HCT116 (cell line): ENCODE measurements at regions not wholly inside any gene's neighbourhood (a gene's known extent, or its start where the extent isn't known, plus 50 kb on each side); places are given as distances from the start of the nearest gene placed in this dataset.

ENCODE experiments used
- ATAC-seq: fragments of 200-7000 bp; cut with Tn5 transposase; 2 replicates; pipeline ENCODE4 v1.9.1; 2020; ENCODE audit warnings: mild to moderate bottlenecking, moderate library complexity
- BruUV-seq: library from RNA; stranded (reverse); fragments of 400-500 nt; replicated peaks from 2 replicates; lab custom pipeline; 2021; lab: Mats Ljungman, UMichigan
- CTCF ChIA-PET: fragments of 300-600 bp; sonication (Branson Sonifier 250); formaldehyde crosslinking; loops from one replicate; lab custom pipeline; 2021; ENCODE audit warnings: antibody characterized with exemption; lab: Charles Lee
- POLR2A ChIA-PET: fragments of 300-600, 350-600 bp; sonication (Branson Sonifier 250); formaldehyde crosslinking; loops from one replicate; lab custom pipeline; 2021; ENCODE audit warnings: antibody characterized with exemption; lab: Charles Lee
- RAD21 ChIA-PET, 2 experiments: fragments of 300-600 bp; sonication (Branson Sonifier 250); formaldehyde crosslinking; loops; one replicate each; lab custom pipeline; 2023; ENCODE audit warnings: low total read pairs in 2 of 2; ENCODE audit not compliant: uncharacterized antibody in 2 of 2, unreplicated experiment in 2 of 2, low non-redundant PET in 1 of 2; lab: Charles Lee
- DNase-seq: peaks from one replicate; pipeline ENCODE4 v3.0.0-alpha.2; 2010; ENCODE audit warnings: low read depth, low spot score
- H2AFZ ChIP-seq: fragments of 200-600 bp; shearing (Covaris generic), sonication (generic); 2 replicates; pipeline ENCODE4 v1.6.1; 2017; ENCODE audit warnings: low read depth, mixed run types, mixed read lengths, antibody characterized with exemption, low read length; ENCODE audit not compliant: poor library complexity, severe bottlenecking
- H3K27ac ChIP-seq: 2 replicates; pipeline ENCODE4 v1.5.1; 2012; ENCODE audit warnings: low read depth, low read length
- H3K27me3 ChIP-seq: fragments of 200-600 bp; sonication (generic); 2 replicates; pipeline ENCODE4 v1.6.1; 2016; ENCODE audit warnings: mixed run types, low read length, mixed read lengths; ENCODE audit not compliant: insufficient read depth
- H3K36me3 ChIP-seq, 2 experiments: fragments of 200-500 bp in 1 of 2; fragments of 200-600 bp in 1 of 2; sonication (Bioruptor generic) in 1 of 2; sonication (generic) in 1 of 2; 2 replicates each; pipeline versions ENCODE4 v1.5.1 to v1.6.1; 2014 to 2016; ENCODE audit warnings: low read length in 2 of 2, inconsistent platforms in 1 of 2, mixed read lengths in 1 of 2, mixed run types in 1 of 2; ENCODE audit not compliant: insufficient read depth in 2 of 2, control insufficient read depth in 1 of 2
- H3K4me1 ChIP-seq, 2 experiments: fragments of 200-600 bp in 1 of 2; sonication (generic) in 1 of 2; 2 replicates each; pipeline versions ENCODE4 v1.5.1 to v1.6.1; 2012 to 2017; ENCODE audit warnings: low read length in 2 of 2, inconsistent platforms in 1 of 2, mild to moderate bottlenecking in 1 of 2, mixed read lengths in 1 of 2, mixed run types in 1 of 2, moderate library complexity in 1 of 2; ENCODE audit not compliant: insufficient read depth in 2 of 2, control insufficient read depth in 1 of 2
- H3K4me2 ChIP-seq: fragments of 200-600 bp; sonication (generic); 2 replicates; pipeline ENCODE4 v1.6.1; 2017; ENCODE audit warnings: mixed run types, low read length, mixed read lengths
- H3K4me3 ChIP-seq, 2 experiments: fragments of 200-600 bp in 1 of 2; sonication (generic) in 1 of 2; replicated peaks in 1 of 2; 2 replicates each; pipeline ENCODE4 v1.5.1; 2011 to 2016; ENCODE audit warnings: low read length in 2 of 2, control low read depth in 1 of 2, low read depth in 1 of 2, mild to moderate bottlenecking in 1 of 2, mixed read lengths in 1 of 2, mixed run types in 1 of 2
- H3K79me2 ChIP-seq: fragments of 200-600 bp; sonication (generic); 2 replicates; pipeline ENCODE4 v1.6.1; 2017; ENCODE audit warnings: mild to moderate bottlenecking, mixed run types, low read length, moderate library complexity, mixed read lengths; ENCODE audit not compliant: insufficient read depth
- H3K9ac ChIP-seq: fragments of 200-600 bp; sonication (generic); 2 replicates; pipeline ENCODE4 v1.6.1; 2016; ENCODE audit warnings: low read length, mixed read lengths
- H3K9me2 ChIP-seq: fragments of 200-600 bp; sonication (generic), shearing (Covaris generic); 2 replicates; pipeline ENCODE4 v1.6.1; 2017; ENCODE audit warnings: mixed run types, mild to moderate bottlenecking, moderate library complexity; ENCODE audit not compliant: insufficient read depth
- H3K9me3 ChIP-seq, 2 experiments: fragments of 200-500 bp in 1 of 2; fragments of 200-600 bp in 1 of 2; sonication (Bioruptor generic) in 1 of 2; sonication (generic) in 1 of 2; 2 replicates each; pipeline ENCODE4 v1.6.1; 2014 to 2017; ENCODE audit warnings: low read length in 2 of 2, mixed read lengths in 2 of 2, inconsistent platforms in 1 of 2, low read depth in 1 of 2, mild to moderate bottlenecking in 1 of 2, mixed run types in 1 of 2, moderate library complexity in 1 of 2; ENCODE audit not compliant: control insufficient read depth in 1 of 2, insufficient read depth in 1 of 2
- H4K20me1 ChIP-seq: fragments of 200-600 bp; sonication (generic), shearing (Covaris generic); 2 replicates; pipeline ENCODE4 v1.6.1; 2017; ENCODE audit warnings: mixed run types, mild to moderate bottlenecking, moderate library complexity; ENCODE audit not compliant: insufficient read depth
- CBX3 ChIP-seq: IDR thresholded peaks from 2 replicates; pipeline ENCODE4 v1.6.1; 2012; ENCODE audit warnings: low read depth
- CEBPB ChIP-seq: IDR thresholded peaks from 2 replicates; pipeline ENCODE4 v1.6.1; 2012; ENCODE audit warnings: low read depth
- CTCF ChIP-seq, 3 experiments: fragments of 200-600 bp in 1 of 3; sonication (generic) in 1 of 3; IDR thresholded peaks in 2 of 3; conservative IDR thresholded peaks in 1 of 3; 2 replicates each; pipeline ENCODE4 v1.5.1; 2012 to 2017; ENCODE audit warnings: low read depth in 2 of 3, low read length in 2 of 3, antibody characterized with exemption in 1 of 3, borderline replicate concordance in 1 of 3, control low read depth in 1 of 3, mild to moderate bottlenecking in 1 of 3, mixed read lengths in 1 of 3, mixed run types in 1 of 3, moderate library complexity in 1 of 3; ENCODE audit not compliant: insufficient read depth in 1 of 3
- EZH2 ChIP-seq: fragments of 200-600 bp; sonication (generic); IDR thresholded peaks from 2 replicates; pipeline ENCODE4 v1.6.1; 2017; ENCODE audit warnings: antibody characterized with exemption, mixed run types
- FOSL1 ChIP-seq: IDR thresholded peaks from 2 replicates; pipeline ENCODE4 v1.6.1; 2012; ENCODE audit warnings: low read depth
- POLR2A ChIP-seq: IDR thresholded peaks from 2 replicates; pipeline ENCODE4 v1.7.0; 2011; ENCODE audit warnings: borderline replicate concordance; ENCODE audit not compliant: insufficient read depth, insufficient read length; ENCODE audit errors: extremely low read depth
- SRF ChIP-seq: IDR thresholded peaks from 2 replicates; pipeline ENCODE4 v1.6.1; 2012; ENCODE audit warnings: low read depth
- YY1 ChIP-seq: IDR thresholded peaks from 2 replicates; pipeline ENCODE4 v1.6.1; 2011; ENCODE audit warnings: low read length, low read depth, moderate library complexity, mild to moderate bottlenecking; ENCODE audit not compliant: insufficient replicate concordance; ENCODE audit errors: extremely low read depth
- ZBTB33 ChIP-seq: IDR thresholded peaks from 2 replicates; pipeline ENCODE4 v1.6.1; 2011; ENCODE audit warnings: mild to moderate bottlenecking, low read length, moderate library complexity; ENCODE audit not compliant: insufficient replicate concordance; ENCODE audit errors: extremely low read depth
- ZNF274 ChIP-seq: fragments of 200-500 bp; sonication (Bioruptor generic); IDR thresholded peaks from 2 replicates; pipeline ENCODE4 v1.6.1; 2014; ENCODE audit warnings: mild to moderate bottlenecking, low read depth, low read length, inconsistent platforms
- intact Hi-C: fragments of 100-400 bp; cut with micrococcal nuclease; formaldehyde crosslinking; loops from 2 replicates; pipeline ENCODE4 v1.10.0; 2022
- TF ChIP-seq, protein P1 (sequence below): IDR thresholded peaks from 2 replicates; pipeline ENCODE4 v1.6.1; 2012
- TF ChIP-seq, protein P2 (sequence below): IDR thresholded peaks from 2 replicates; pipeline ENCODE4 v1.6.1; 2012

DNA sequence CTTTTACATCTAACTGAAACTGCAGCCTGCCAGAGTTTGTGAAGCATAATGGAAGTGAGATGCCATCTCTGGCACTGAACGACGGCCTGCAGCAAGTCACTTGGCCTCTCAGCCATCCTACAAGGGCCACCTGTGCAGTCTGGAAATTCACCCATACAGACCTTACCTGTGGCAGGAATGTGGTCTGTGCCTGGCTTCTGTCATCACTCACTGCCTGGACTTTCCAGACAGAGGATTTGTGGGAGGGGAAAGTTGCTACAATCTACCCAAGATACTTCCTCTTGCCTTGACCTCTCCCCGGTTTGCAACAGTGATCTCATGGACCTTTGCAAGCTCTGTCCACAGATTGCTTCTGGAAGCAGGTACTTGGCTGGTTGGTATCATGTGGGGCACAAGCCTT is 58.4 kb upstream of the ATP1B1 start:
- Histone ChIP-seq H3K9me2 (no peaks in the 10 kb centered on the region), H3K36me3 (no peaks in the 10 kb centered on the region), H3K4me3 (no peak overlapping the region), H3K27ac (no peak overlapping the region), H2AFZ (no peak overlapping the region), H3K79me2 (no peaks in the 10 kb centered on the region), H3K4me2 (no peak overlapping the region), H3K9ac (no peak overlapping the region), H3K4me1 (no peaks in the 10 kb centered on the region), H3K9me3 (no peaks in the 10 kb centered on the region), H4K20me1 (no peaks in the 10 kb centered on the region), H3K27me3 (no peaks in the 10 kb centered on the region)
- DNase-seq: no peak
- ChIA-PET POLR2A (no interaction called here), CTCF (no interaction called here), RAD21 (no interaction called here)
- intact Hi-C loops: no loop called here
- BruUV-seq: no TSS peak
- ATAC-seq: no peak
- TF ChIP-seq FOSL1: no peak
- TF ChIP-seq YY1: no peak
- no peak for TF ChIP-seq CTCF (IDR thresholded peaks at IDR 0.05 in 2 of 3, conservative IDR thresholded peaks at IDR 0.05 in 1 of 3; ENCODE audit: borderline replicate concordance in 1 of 3, insufficient read depth in 1 of 3, low read depth in 2 of 3, low read length in 2 of 3)

DNA sequence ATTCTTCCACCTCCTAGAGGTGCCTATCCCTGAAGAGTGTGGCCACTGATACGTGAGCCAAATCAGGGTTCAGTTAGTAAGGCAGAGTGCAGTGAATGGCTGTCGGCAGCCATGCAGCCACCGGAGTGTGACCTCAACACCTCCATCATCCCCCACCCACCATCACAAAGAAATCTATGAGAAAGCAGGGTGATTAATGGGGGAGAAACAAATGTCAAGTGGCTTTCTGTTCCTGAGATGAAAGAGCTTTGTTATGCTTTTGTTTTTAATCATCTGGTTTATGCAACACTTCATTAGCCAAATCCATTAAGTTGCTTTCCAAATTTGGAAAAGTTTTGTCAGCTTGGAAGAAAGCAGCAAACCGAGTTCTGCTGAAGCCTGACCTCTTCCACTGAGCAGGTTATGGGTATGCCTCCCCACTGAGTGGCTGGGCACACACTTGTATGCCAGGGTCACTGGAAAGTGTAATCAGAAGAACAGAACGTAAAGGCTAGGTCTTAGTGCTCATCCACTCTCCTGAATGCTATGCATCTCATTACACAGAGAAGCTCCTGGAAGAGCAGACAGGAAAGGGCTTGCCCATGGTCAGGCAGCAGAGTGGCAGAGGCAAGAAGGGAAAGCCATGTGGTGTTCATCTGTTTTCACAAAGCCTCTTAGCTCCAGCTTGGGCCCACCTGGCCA is 57.1 kb upstream of the ATP1B1 start:
- intact Hi-C loops: no loop called here
- DNase-seq: no peak
- Histone ChIP-seq H4K20me1 (no peaks in the 10 kb centered on the region), H3K36me3 (no peaks in the 10 kb centered on the region), H3K79me2 (no peaks in the 10 kb centered on the region), H3K4me2 (no peak overlapping the region), H3K9me3 (no peaks in the 10 kb centered on the region), H3K4me1 (no peaks in the 10 kb centered on the region), H3K9me2 (no peaks in the 10 kb centered on the region), H3K4me3 (no peak overlapping the region), H3K9ac (no peak overlapping the region), H3K27me3 (no peaks in the 10 kb centered on the region), H2AFZ (no peak overlapping the region), H3K27ac (no peak overlapping the region)
- ATAC-seq: no peak
- ChIA-PET POLR2A (no interaction called here), RAD21 (no interaction called here), CTCF (no interaction called here)
- BruUV-seq: no TSS peak
- TF ChIP-seq, protein P1, sequence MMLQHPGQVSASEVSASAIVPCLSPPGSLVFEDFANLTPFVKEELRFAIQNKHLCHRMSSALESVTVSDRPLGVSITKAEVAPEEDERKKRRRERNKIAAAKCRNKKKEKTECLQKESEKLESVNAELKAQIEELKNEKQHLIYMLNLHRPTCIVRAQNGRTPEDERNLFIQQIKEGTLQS: no peak
- TF ChIP-seq ZBTB33 (no peak), ZNF274 (no peak), FOSL1 (no peak), CBX3 (no peak), CEBPB (no peak), EZH2 (no peak), POLR2A (no peak), SRF (no peak)
- TF ChIP-seq, protein P2, sequence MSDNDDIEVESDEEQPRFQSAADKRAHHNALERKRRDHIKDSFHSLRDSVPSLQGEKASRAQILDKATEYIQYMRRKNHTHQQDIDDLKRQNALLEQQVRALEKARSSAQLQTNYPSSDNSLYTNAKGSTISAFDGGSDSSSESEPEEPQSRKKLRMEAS: no peak
